DND-41 (cell line): ENCODE measurements at regions not wholly inside any gene's neighbourhood (a gene's known extent, or its start where the extent isn't known, plus 50 kb on each side); places are given as distances from the start of the nearest gene placed in this dataset.

Experiments used
- ATAC-seq: fragments of 200-7000 bp; cut with Tn5 transposase; 3 replicates; pipeline ENCODE4 v1.9.1; 2021; ENCODE audit warnings: low read depth; ENCODE audit not compliant: insufficient read depth
- DNase-seq: peaks from one replicate; pipeline ENCODE4 v3.0.0-alpha.2; 2020
- H2AFZ ChIP-seq: 2 replicates; pipeline ENCODE4 v1.6.0; 2012; ENCODE audit warnings: low read depth, low read length
- H3K27ac ChIP-seq: 2 replicates; pipeline ENCODE4 v1.5.1; 2012; ENCODE audit warnings: low read length, inconsistent platforms
- H3K27me3 ChIP-seq: fragments of 200-600 bp; sonication (generic); 2 replicates; pipeline ENCODE4 v1.6.0; 2012; ENCODE audit warnings: low read length, mild to moderate bottlenecking, inconsistent platforms; ENCODE audit not compliant: insufficient read depth, poor library complexity
- H3K36me3 ChIP-seq: 2 replicates; pipeline ENCODE4 v1.5.1; 2012; ENCODE audit warnings: low read length, inconsistent platforms; ENCODE audit not compliant: insufficient read depth
- H3K4me1 ChIP-seq: 2 replicates; pipeline ENCODE4 v1.5.1; 2012; ENCODE audit warnings: mild to moderate bottlenecking, low read length; ENCODE audit not compliant: insufficient read depth
- H3K4me2 ChIP-seq: 2 replicates; pipeline ENCODE4 v1.6.0; 2012; ENCODE audit warnings: mild to moderate bottlenecking, moderate library complexity, low read length, inconsistent platforms; ENCODE audit not compliant: insufficient read depth
- H3K4me3 ChIP-seq, 2 experiments: fragments of 200-600 bp in 1 of 2; shearing (Covaris generic) in 1 of 2; 2 replicates each; pipeline ENCODE4 v1.5.1; 2012 to 2016; ENCODE audit warnings: inconsistent platforms in 2 of 2, low read length in 2 of 2, mild to moderate bottlenecking in 2 of 2, low read depth in 1 of 2, moderate library complexity in 1 of 2
- H3K79me2 ChIP-seq: 2 replicates; pipeline ENCODE4 v1.6.0; 2012; ENCODE audit warnings: low read length, inconsistent platforms; ENCODE audit not compliant: insufficient read depth
- H3K9ac ChIP-seq: 2 replicates; pipeline ENCODE4 v1.6.0; 2012; ENCODE audit warnings: low read depth, mild to moderate bottlenecking, inconsistent platforms, low read length, moderate library complexity
- H3K9me3 ChIP-seq: 2 replicates; pipeline ENCODE4 v1.5.1; 2012; ENCODE audit warnings: low read length, moderate library complexity, mild to moderate bottlenecking, inconsistent platforms; ENCODE audit not compliant: insufficient read depth, severe bottlenecking
- H4K20me1 ChIP-seq: 2 replicates; pipeline ENCODE4 v1.6.0; 2012; ENCODE audit warnings: low read length; ENCODE audit not compliant: insufficient read depth
- CTCF ChIP-seq: IDR thresholded peaks from 2 replicates; pipeline ENCODE4 v1.5.1; 2012; ENCODE audit warnings: borderline replicate concordance, low read length, moderate library complexity, mild to moderate bottlenecking; ENCODE audit not compliant: poor library complexity, severe bottlenecking; ENCODE audit errors: extremely low read depth
- EZH2 ChIP-seq: IDR thresholded peaks from 3 replicates; pipeline ENCODE4 v1.6.1; 2012; ENCODE audit warnings: borderline replicate concordance, low read depth, mild to moderate bottlenecking, moderate library complexity, low read length, inconsistent platforms; ENCODE audit not compliant: severe bottlenecking

GRCh38 chr6:15841937-15842726, 179.3 kb upstream of the DTNBP1 start:
- Histone ChIP-seq H3K79me2 (no peaks in the 10 kb centered on the region), H3K9me3 (no peaks in the 10 kb centered on the region), H3K4me1 (no peaks in the 10 kb centered on the region), H3K9ac (no peak overlapping the region), H3K27me3 (no peaks in the 10 kb centered on the region), H2AFZ (no peak overlapping the region), H3K4me3 (no peak overlapping the region), H3K4me2 (no peak overlapping the region), H4K20me1 (no peaks in the 10 kb centered on the region), H3K36me3 (no peaks in the 10 kb centered on the region), H3K27ac (no peak overlapping the region)
- no peak for DNase-seq
- TF ChIP-seq CTCF (no peak), EZH2 (no peak)
- no peak for ATAC-seq

GRCh38 chr6:15839969-15840541, 177.2 kb upstream of the DTNBP1 start:
- H2AFZ ChIP-seq: no peak overlapping the region
- TF ChIP-seq CTCF (no peak), EZH2 (no peak)

GRCh38 chr6:15837205-15837604, 174.4 kb upstream of the DTNBP1 start:
- Histone ChIP-seq H4K20me1 (no peaks in the 10 kb centered on the region), H3K36me3 (no peaks in the 10 kb centered on the region), H3K9me3 (no peaks in the 10 kb centered on the region), H3K4me2 (no peak overlapping the region), H3K27ac (no peak overlapping the region), H2AFZ (no peak overlapping the region), H3K79me2 (no peaks in the 10 kb centered on the region), H3K4me3 (no peak overlapping the region), H3K27me3 (no peaks in the 10 kb centered on the region), H3K4me1 (no peaks in the 10 kb centered on the region), H3K9ac (no peak overlapping the region)
- TF ChIP-seq CTCF: no peak
- no peak for TF ChIP-seq EZH2
- DNase-seq: no peak
- ATAC-seq: no peak

More at GRCh38 chr6:15839969-15840541, 177.2 kb upstream of the DTNBP1 start:
- H3K36me3 ChIP-seq: no peaks in the 10 kb centered on the region
- no peak for ATAC-seq
- H4K20me1 ChIP-seq: no peaks in the 10 kb centered on the region
- H3K4me2 ChIP-seq: no peak overlapping the region
- H3K27ac ChIP-seq: no peak overlapping the region
- H3K4me1 ChIP-seq: no peaks in the 10 kb centered on the region
- no peaks in the 10 kb centered on the region for H3K9me3 ChIP-seq
- no peak overlapping the region for H3K9ac ChIP-seq
- H3K79me2 ChIP-seq: no peaks in the 10 kb centered on the region
- H3K27me3 ChIP-seq: no peaks in the 10 kb centered on the region
- no peak for DNase-seq
- H3K4me3 ChIP-seq: no peak overlapping the region
